Heart left ventricle (tissue), 16 donors: ENCODE measurements at regions not wholly inside any gene's neighbourhood (a gene's known extent, or its start where the extent isn't known, plus 50 kb on each side); places are given as distances from the start of the nearest gene placed in this dataset.

Source experiments
- ATAC-seq, 4 donors: fragments of 200-7000 bp; cut with Tn5 transposase; one replicate each; pipeline ENCODE4 v1.9.1; 2020 to 2022; ENCODE audit warnings: moderate library complexity in 4 of 4, mild to moderate bottlenecking in 3 of 4, moderate number of reproducible peaks in 1 of 4
- DNase-seq, 5 donors: peaks; one replicate each; pipeline ENCODE4 v3.0.0-alpha.2; 2020
- H3K27ac ChIP-seq, 12 donors: fragments of 200-600 bp; sonication (generic) in 4 of 12; one replicate each; pipeline versions ENCODE4 v1.5.0 to v1.8.0; 2016 to 2022; ENCODE audit warnings: mild to moderate bottlenecking in 2 of 12
- H3K27me3 ChIP-seq, 9 donors: fragments of 200-600 bp; sonication (generic) in 2 of 9; one replicate each; pipeline versions ENCODE4 v1.5.1 to v1.8.0; 2016 to 2022; ENCODE audit warnings: mild to moderate bottlenecking in 3 of 9
- H3K36me3 ChIP-seq, 9 donors: fragments of 200-600 bp; sonication (generic) in 2 of 9; one replicate each; pipeline versions ENCODE4 v1.5.0 to v1.8.0; 2018 to 2022; ENCODE audit warnings: mild to moderate bottlenecking in 2 of 9
- H3K4me1 ChIP-seq, 12 donors: fragments of 200-600 bp; sonication (generic) in 4 of 12; one replicate each; pipeline versions ENCODE4 v1.5.0 to v1.8.0; 2016 to 2022; ENCODE audit warnings: mild to moderate bottlenecking in 3 of 12
- H3K4me3 ChIP-seq, 12 donors: fragments of 200-600 bp; sonication (generic) in 4 of 12; one replicate each; pipeline versions ENCODE4 v1.5.0 to v1.8.0; 2017 to 2022; ENCODE audit warnings: mild to moderate bottlenecking in 9 of 12, moderate library complexity in 4 of 12
- H3K9me3 ChIP-seq, 12 donors: fragments of 200-600 bp; sonication (generic) in 4 of 12; one replicate each; pipeline versions ENCODE4 v1.5.0 to v1.8.0; 2016 to 2022; ENCODE audit warnings: mild to moderate bottlenecking in 1 of 12
- CTCF ChIP-seq, 12 donors: fragments of 200-600 bp; sonication (generic) in 4 of 12; IDR thresholded peaks; one replicate each; pipeline versions ENCODE4 v1.5.0 to v1.8.0; 2018 to 2022; ENCODE audit warnings: antibody characterized with exemption in 12 of 12, mild to moderate bottlenecking in 5 of 12
- POLR2A ChIP-seq, 2 donors: fragments of 450-650 bp; IDR thresholded peaks; one replicate each; pipeline ENCODE4 v1.6.1; 2017; ENCODE audit warnings: antibody characterized with exemption in 2 of 2, mild to moderate bottlenecking in 2 of 2, moderate library complexity in 2 of 2
- WGBS, 4 donors: extraction: QIAGEN DNeasy Blood & Tissue Kit in 2 of 4; methylation state at CpG; one replicate each; pipeline versions ENCODE4 v1.1.5 to v1.1.7; 2013 to 2018; 5-methylcytosine and 5-hydroxymethylcytosine counted together
- intact Hi-C, 10 donors: fragments of 100-400 bp; cut with DNase I; formaldehyde crosslinking; loops; one replicate each; pipeline versions ENCODE4 v1.11.1 to v1.14.2; 2022
- donor health status: ischemic (EF 13 %, LVEDD 7.1; RV severe dilation, severe dysfunction).
- donor health status: healthy with polysubstance abuse.
- donor health status: DM: no; HTN: yes; CAD: no.
- donor health status: DM: no; HTN: no; CAD: no.
- donor health status: ischemic (EF 25% LVEDD 6.9; RV normal size, moderate dysfunction).
- donor health status: ischemic (EF 25% LVEDD 5.7; RV mildly dilated, moderate dysfunction).
- donor health status: healthy.
- donor health status: DM: yes; HTN: yes; CAD: no.
- donor health status: ischemic (EF 35%, LVEDD 5.7; RV mildly dilated, moderate dysfunction).
- donor health status: nonischemic (EF 11% LVEDD 7.7; RV severe dilation, severe dysfunction).
- donor health status: DM: yes; HTN: yes; CAD: no.
- donor health status: PGD.
- donor health status: ischemic (EF 29% LVEDD 5.4; RV normal size, mild dysfunction).
- donor health status: nonischemic (EF 23%, LVEDD 6.1; RV moderate dilation, normal function).

DNA sequence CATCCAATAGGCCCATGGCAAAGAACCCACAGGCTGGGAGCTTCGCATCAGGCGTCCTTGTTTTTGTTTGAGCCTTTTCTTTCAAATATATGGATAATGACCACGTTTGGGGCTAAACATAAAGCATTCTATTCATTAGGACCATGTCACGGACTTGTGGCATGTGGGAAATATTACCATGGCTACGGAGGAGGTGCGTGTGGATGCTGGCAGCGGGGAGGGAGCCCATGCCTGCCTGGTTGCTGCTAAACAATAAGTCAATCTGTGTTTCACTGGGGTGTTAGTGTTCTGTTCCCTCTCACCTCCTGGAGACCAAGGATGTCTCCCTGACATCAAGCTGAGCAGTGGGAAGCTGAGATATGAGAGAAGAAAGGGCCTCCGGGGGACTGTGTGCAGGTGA lies 121.1 kb downstream of the IRS2 start:
- Histone ChIP-seq H3K4me3 (no peak overlapping the region), H3K4me1 (peaks cover 0 to 18% (median 3%) of the 10 kb centered on the region in 12 donors), H3K27me3 (peaks cover 0 to 49% (median 3%) of the 10 kb centered on the region in 9 donors), H3K9me3 (no peaks in the 10 kb centered on the region), H3K27ac (no peak overlapping the region), H3K36me3 (no peaks in the 10 kb centered on the region)
- no peak for ATAC-seq
- intact Hi-C loops: no loop called here
- WGBS, 4 donors: 82 to 88% (median 87%) methylated on average over 8 of the region's 8 CpGs
- TF ChIP-seq POLR2A (IDR thresholded peaks at IDR 0.05): no peak
- TF ChIP-seq CTCF (IDR thresholded peaks at IDR 0.05): no peak
- DNase-seq: no peak

- H3K36me3 ChIP-seq: no peaks in the 10 kb centered on the region
- no peaks in the 10 kb centered on the region for H3K9me3 ChIP-seq
- intact Hi-C loops: no loop called here
- ATAC-seq (no peak), DNase-seq (no peak)
- 30 to 44% (median 37%) methylated on average over 6 of the region's 6 CpGs for WGBS, 4 donors
- H3K4me1 ChIP-seq: peaks cover 0 to 50% (median 12%) of the 10 kb centered on the region in 12 donors
- H3K27me3 ChIP-seq: peaks cover 0 to 37% (median 0%) of the 10 kb centered on the region in 9 donors
- TF ChIP-seq CTCF (IDR thresholded peaks at IDR 0.05) (no peak), POLR2A (IDR thresholded peaks at IDR 0.05) (no peak)
- H3K27ac ChIP-seq: peak overlapping the region in 1 of 12 donors; percentile 33
- no peak overlapping the region for H3K4me3 ChIP-seq
Measured at GRCh38 chr13:109657395-109657794, 129.0 kb downstream of the IRS2 start.

DNA sequence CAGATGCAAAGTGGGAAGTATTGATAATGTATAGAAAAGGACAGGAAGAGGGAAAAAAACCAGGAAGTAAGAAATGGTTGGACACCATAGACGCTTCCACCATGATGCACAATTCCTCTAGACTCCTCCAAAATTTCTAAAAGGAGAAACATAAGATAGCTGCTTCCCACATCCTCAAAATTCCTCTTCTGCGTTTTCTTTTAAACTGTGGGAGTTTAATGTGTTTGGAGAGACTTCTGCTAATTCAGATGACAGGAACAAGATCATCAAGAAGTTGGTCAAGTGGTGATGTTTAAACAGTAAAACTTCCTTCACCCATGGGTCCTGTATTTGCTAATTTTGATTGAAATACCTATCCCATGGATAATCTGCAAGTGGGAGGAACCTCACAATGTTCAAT lies 130.2 kb downstream of the IRS2 start:
- peaks cover 0 to 59% (median 12%) of the 10 kb centered on the region in 12 donors for H3K4me1 ChIP-seq
- 72 to 84% (median 81%) methylated on average over 2 of the region's 2 CpGs for WGBS, 4 donors

GRCh38 chr13:109655611-109656010 lies 130.8 kb downstream of the IRS2 start:
- no peak overlapping the region for H3K4me3 ChIP-seq
- peaks cover 0 to 4% (median 0%) of the 10 kb centered on the region in 12 donors for H3K9me3 ChIP-seq
- TF ChIP-seq CTCF (IDR thresholded peaks at IDR 0.05) (no peak), POLR2A (IDR thresholded peaks at IDR 0.05) (no peak)
- H3K4me1 ChIP-seq: peaks cover 0 to 59% (median 12%) of the 10 kb centered on the region in 12 donors
- DNase-seq (no peak), ATAC-seq (peak in 1 of 4 donors; percentile 40)
- intact Hi-C loops: no loop called here
- H3K27ac ChIP-seq: peak overlapping the region in 11 of 12 donors; percentile 17 to 89 (median 48)
- 60 to 72% (median 63%) methylated on average over 5 of the region's 5 CpGs for WGBS, 4 donors
- peaks cover 0 to 29% (median 5%) of the 10 kb centered on the region in 9 donors for H3K27me3 ChIP-seq
- H3K36me3 ChIP-seq: no peaks in the 10 kb centered on the region

More for the DNA sequence above, 130.2 kb downstream of the IRS2 start:
- no peak overlapping the region for H3K4me3 ChIP-seq
- TF ChIP-seq POLR2A (IDR thresholded peaks at IDR 0.05) (no peak), CTCF (IDR thresholded peaks at IDR 0.05) (no peak)
- DNase-seq: no peak
- intact Hi-C loops: no loop called here
- peak in 1 of 4 donors; percentile 7 for ATAC-seq
- H3K9me3 ChIP-seq: peaks cover 0 to 1% (median 0%) of the 10 kb centered on the region in 12 donors
- no peaks in the 10 kb centered on the region for H3K36me3 ChIP-seq
- peak overlapping the region in 9 of 12 donors; percentile 18 to 89 (median 48) for H3K27ac ChIP-seq
- H3K27me3 ChIP-seq: peaks cover 0 to 33% (median 5%) of the 10 kb centered on the region in 9 donors
